Fibroblast of the aortic adventitia (primary cell): ENCODE measurements at regions not wholly inside any gene's neighbourhood (a gene's known extent, or its start where the extent isn't known, plus 50 kb on each side); places are given as distances from the start of the nearest gene placed in this dataset.

ENCODE experiments used
- DNase-seq: peaks from one replicate; pipeline ENCODE4 v3.0.0-alpha.2; 2010; ENCODE audit warnings: low read depth
- H3K4me3 ChIP-seq: 2 replicates; pipeline ENCODE4 v1.5.1; 2011; ENCODE audit warnings: low read depth, mild to moderate bottlenecking, control low read depth, low read length, moderate library complexity
- CTCF ChIP-seq: IDR thresholded peaks from 2 replicates; pipeline ENCODE4 v1.5.1; 2011; ENCODE audit warnings: mild to moderate bottlenecking, low read length, control low read depth, inconsistent platforms; ENCODE audit not compliant: insufficient read depth

DNA sequence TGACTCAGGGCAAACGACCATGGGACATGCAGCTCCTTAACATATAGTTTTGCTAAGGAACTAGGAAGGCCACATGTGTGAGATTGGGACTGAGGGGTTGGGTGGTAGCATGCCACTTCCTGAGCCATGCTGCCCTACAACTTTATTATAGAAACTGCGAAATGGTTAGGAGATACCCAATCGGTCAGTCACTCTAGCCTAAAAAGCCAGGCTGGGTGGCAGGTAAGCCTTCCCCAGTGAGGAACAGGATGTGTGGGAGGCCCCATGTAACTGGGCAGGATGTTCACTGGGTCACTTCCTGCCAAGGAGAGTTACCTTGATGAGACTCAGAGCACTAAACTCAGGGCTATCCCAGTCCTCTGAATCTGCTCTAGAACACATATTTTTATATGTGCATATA, 123.5 kb downstream of the MAP3K7 start:
- no peak overlapping the region for H3K4me3 ChIP-seq
- no peak for DNase-seq
- TF ChIP-seq CTCF = no peak

DNA sequence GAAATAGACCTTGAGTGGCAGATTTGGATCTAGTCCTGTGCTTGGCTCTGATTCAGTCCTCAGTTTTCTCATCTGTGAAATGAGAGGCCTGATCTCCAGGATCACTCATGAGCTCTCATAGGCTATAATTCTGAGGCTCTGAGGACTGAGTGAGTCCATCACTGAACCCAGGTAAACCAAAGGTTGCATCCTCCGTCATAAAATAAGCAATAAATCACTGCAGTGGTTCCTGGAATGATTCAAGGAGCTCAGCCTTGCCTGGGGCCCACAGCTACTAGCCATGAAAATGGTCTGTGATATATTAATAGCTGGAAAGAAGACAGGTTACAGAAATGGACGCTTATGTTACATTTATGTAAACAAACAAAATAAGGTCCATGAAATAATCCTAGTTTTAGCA, 124.8 kb downstream of the MAP3K7 start:
- TF ChIP-seq CTCF = no peak

GRCh38 chr6:90461383-90461782, 125.5 kb downstream of the MAP3K7 start:
- no peak overlapping the region for H3K4me3 ChIP-seq
- no peak for DNase-seq
- TF ChIP-seq CTCF = no peak

More for the DNA sequence above, 124.8 kb downstream of the MAP3K7 start:
- no peak overlapping the region for H3K4me3 ChIP-seq
- no peak for DNase-seq

GRCh38 chr6:90460051-90460450, 126.8 kb downstream of the MAP3K7 start:
- DNase-seq = no peak
- no peak for TF ChIP-seq CTCF
- no peak overlapping the region for H3K4me3 ChIP-seq

GRCh38 chr6:90459225-90459758, 127.6 kb downstream of the MAP3K7 start:
- no peak overlapping the region for H3K4me3 ChIP-seq
- no peak for DNase-seq
- no peak for TF ChIP-seq CTCF

GRCh38 chr6:90458353-90459224, 128.3 kb downstream of the MAP3K7 start:
- H3K4me3 ChIP-seq = peak overlapping the region; percentile 17
- TF ChIP-seq CTCF = no peak
- peak; percentile 53 for DNase-seq
